ENCODE measurements at regions not wholly inside any gene's neighbourhood (a gene's known extent, or its start where the extent isn't known, plus 50 kb on each side); places are given as distances from the start of the nearest gene placed in this dataset.

- DNase-seq (ENCODE audit: low read depth) = no peak
- no peak for TF ChIP-seq CTCF (IDR thresholded peaks at IDR 0.05; ENCODE audit: low read depth, low read length, missing control alignments)
- no peak overlapping the region for H3K4me3 ChIP-seq (ENCODE audit: low read depth, low read length)
Observed at GRCh38 chr4:13703096-13703495, 75.6 kb upstream of the BOD1L1 start.

- no peak for DNase-seq (ENCODE audit: low read depth)
- no peak overlapping the region for H3K4me3 ChIP-seq (ENCODE audit: low read depth, low read length)
- TF ChIP-seq CTCF (IDR thresholded peaks at IDR 0.05; ENCODE audit: low read depth, low read length, missing control alignments) = no peak
Observed at GRCh38 chr4:13704035-13704434, 76.5 kb upstream of the BOD1L1 start.

- DNase-seq (ENCODE audit: low read depth) = no peak
- no peak for TF ChIP-seq CTCF (IDR thresholded peaks at IDR 0.05; ENCODE audit: low read depth, low read length, missing control alignments)
- H3K4me3 ChIP-seq (ENCODE audit: low read depth, low read length) = no peak overlapping the region
Observed at GRCh38 chr4:13704761-13705160, 77.2 kb upstream of the BOD1L1 start.

GRCh38 chr4:13705521-13706041, 78.1 kb upstream of the BOD1L1 start:
- TF ChIP-seq CTCF (IDR thresholded peaks at IDR 0.05; ENCODE audit: low read depth, low read length, missing control alignments) = no peak
- DNase-seq (ENCODE audit: low read depth) = no peak
- no peak overlapping the region for H3K4me3 ChIP-seq (ENCODE audit: low read depth, low read length)

GRCh38 chr4:13706120-13706519, 78.6 kb upstream of the BOD1L1 start:
- no peak for DNase-seq (ENCODE audit: low read depth)
- no peak overlapping the region for H3K4me3 ChIP-seq (ENCODE audit: low read depth, low read length)
- TF ChIP-seq CTCF (IDR thresholded peaks at IDR 0.05; ENCODE audit: low read depth, low read length, missing control alignments) = no peak

- no peak for TF ChIP-seq CTCF (IDR thresholded peaks at IDR 0.05; ENCODE audit: low read depth, low read length, missing control alignments)
- no peak for DNase-seq (ENCODE audit: low read depth)
- H3K4me3 ChIP-seq (ENCODE audit: low read depth, low read length) = no peak overlapping the region
Observed at GRCh38 chr4:13706716-13707115, 79.2 kb upstream of the BOD1L1 start.

GRCh38 chr4:13710246-13710885, 82.8 kb upstream of the BOD1L1 start:
- no peak overlapping the region for H3K4me3 ChIP-seq (ENCODE audit: low read depth, low read length)
- DNase-seq (ENCODE audit: low read depth) = no peak
- no peak for TF ChIP-seq CTCF (IDR thresholded peaks at IDR 0.05; ENCODE audit: low read depth, low read length, missing control alignments)

Data from GM12864 (cell line).